SK-N-SH (cell line): ENCODE measurements at regions not wholly inside any gene's neighbourhood (a gene's known extent, or its start where the extent isn't known, plus 50 kb on each side); places are given as distances from the start of the nearest gene placed in this dataset.

Experiments used
- POLR2AphosphoS5 ChIP-seq: IDR thresholded peaks from 2 replicates; pipeline ENCODE4 v1.6.1; 2012; ENCODE audit warnings: low read depth, low read length
- RAD21 ChIP-seq: IDR thresholded peaks from 2 replicates; pipeline ENCODE4 v1.6.1; 2012; ENCODE audit warnings: mild to moderate bottlenecking, low read length
- RFX5 ChIP-seq: IDR thresholded peaks from 2 replicates; pipeline ENCODE4 v1.6.1; 2012; ENCODE audit warnings: mild to moderate bottlenecking, improper control_type of control experiment, low read length
- SIN3A ChIP-seq: IDR thresholded peaks from 2 replicates; pipeline ENCODE4 v1.6.1; 2012; ENCODE audit warnings: low read depth, mild to moderate bottlenecking, low read length, moderate library complexity, borderline replicate concordance
- TF ChIP-seq, protein P1 (sequence below): fragments of 200-600 bp; sonication (generic); IDR thresholded peaks from 2 replicates; pipeline ENCODE4 v1.6.1; 2017; ENCODE audit warnings: antibody characterized with exemption, mild to moderate bottlenecking, moderate library complexity
- TF ChIP-seq, protein P2 (sequence below): IDR thresholded peaks from 2 replicates; pipeline ENCODE4 v1.4.0; 2012; ENCODE audit warnings: low read depth, borderline replicate concordance

DNA sequence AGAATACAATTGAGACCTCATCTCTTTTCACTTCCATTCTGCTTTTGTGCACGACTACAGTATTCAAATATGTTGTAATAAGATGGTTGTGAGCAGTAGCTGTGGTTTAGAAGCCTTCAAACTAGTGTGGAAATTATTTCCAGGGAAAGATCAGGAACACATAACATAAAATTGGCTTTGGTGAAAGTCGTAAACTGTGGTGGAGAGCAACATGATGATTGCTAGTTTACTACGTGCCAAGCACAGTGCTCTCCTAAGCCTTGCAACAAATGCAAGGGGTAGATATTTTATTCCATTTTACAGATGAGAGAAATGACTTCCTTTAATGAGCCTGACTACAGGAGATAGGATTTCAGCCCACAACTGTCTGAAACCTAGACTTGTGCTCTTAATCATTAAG is 172.4 kb upstream of the LMNTD1 start:
- TF ChIP-seq, protein P1, sequence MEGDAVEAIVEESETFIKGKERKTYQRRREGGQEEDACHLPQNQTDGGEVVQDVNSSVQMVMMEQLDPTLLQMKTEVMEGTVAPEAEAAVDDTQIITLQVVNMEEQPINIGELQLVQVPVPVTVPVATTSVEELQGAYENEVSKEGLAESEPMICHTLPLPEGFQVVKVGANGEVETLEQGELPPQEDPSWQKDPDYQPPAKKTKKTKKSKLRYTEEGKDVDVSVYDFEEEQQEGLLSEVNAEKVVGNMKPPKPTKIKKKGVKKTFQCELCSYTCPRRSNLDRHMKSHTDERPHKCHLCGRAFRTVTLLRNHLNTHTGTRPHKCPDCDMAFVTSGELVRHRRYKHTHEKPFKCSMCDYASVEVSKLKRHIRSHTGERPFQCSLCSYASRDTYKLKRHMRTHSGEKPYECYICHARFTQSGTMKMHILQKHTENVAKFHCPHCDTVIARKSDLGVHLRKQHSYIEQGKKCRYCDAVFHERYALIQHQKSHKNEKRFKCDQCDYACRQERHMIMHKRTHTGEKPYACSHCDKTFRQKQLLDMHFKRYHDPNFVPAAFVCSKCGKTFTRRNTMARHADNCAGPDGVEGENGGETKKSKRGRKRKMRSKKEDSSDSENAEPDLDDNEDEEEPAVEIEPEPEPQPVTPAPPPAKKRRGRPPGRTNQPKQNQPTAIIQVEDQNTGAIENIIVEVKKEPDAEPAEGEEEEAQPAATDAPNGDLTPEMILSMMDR: no peak
- TF ChIP-seq RFX5: no peak
- TF ChIP-seq RAD21: no peak
- TF ChIP-seq SIN3A: no peak
- TF ChIP-seq, protein P2, sequence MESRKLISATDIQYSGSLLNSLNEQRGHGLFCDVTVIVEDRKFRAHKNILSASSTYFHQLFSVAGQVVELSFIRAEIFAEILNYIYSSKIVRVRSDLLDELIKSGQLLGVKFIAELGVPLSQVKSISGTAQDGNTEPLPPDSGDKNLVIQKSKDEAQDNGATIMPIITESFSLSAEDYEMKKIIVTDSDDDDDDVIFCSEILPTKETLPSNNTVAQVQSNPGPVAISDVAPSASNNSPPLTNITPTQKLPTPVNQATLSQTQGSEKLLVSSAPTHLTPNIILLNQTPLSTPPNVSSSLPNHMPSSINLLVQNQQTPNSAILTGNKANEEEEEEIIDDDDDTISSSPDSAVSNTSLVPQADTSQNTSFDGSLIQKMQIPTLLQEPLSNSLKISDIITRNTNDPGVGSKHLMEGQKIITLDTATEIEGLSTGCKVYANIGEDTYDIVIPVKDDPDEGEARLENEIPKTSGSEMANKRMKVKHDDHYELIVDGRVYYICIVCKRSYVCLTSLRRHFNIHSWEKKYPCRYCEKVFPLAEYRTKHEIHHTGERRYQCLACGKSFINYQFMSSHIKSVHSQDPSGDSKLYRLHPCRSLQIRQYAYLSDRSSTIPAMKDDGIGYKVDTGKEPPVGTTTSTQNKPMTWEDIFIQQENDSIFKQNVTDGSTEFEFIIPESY: no peak
- TF ChIP-seq POLR2AphosphoS5: no peak
